SK-N-SH treated with all-trans-retinoic acid at 6 μM for 48 hours (cell line): ENCODE measurements at regions not wholly inside any gene's neighbourhood (a gene's known extent, or its start where the extent isn't known, plus 50 kb on each side); places are given as distances from the start of the nearest gene placed in this dataset.

Experiments
- ATAC-seq: fragments of 200-7000 bp; cut with Tn5 transposase; 3 replicates; pipeline ENCODE4 v1.9.1; 2020; ENCODE audit warnings: mild to moderate bottlenecking, moderate library complexity
- ARNTL ChIP-seq: fragments of 450-650 bp; formaldehyde crosslinking; IDR thresholded peaks from 2 replicates; pipeline ENCODE4 v1.5.0; 2020; ENCODE audit warnings: low read depth, mild to moderate bottlenecking, moderate library complexity, borderline replicate concordance
- BACH2 ChIP-seq: fragments of 250-450 bp; sonication (Bioruptor Pico); IDR thresholded peaks from 2 replicates; pipeline ENCODE4 v1.9.0; 2021; ENCODE audit warnings: mild to moderate bottlenecking, borderline replicate concordance
- CSDC2 ChIP-seq: fragments of 250-450 bp; sonication (Bioruptor Pico); IDR thresholded peaks from 2 replicates; pipeline ENCODE4 v1.5.0; 2020; ENCODE audit warnings: mild to moderate bottlenecking, moderate library complexity
- ESRRG ChIP-seq: fragments of 250-450 bp; sonication (Bioruptor Pico); IDR thresholded peaks from 2 replicates; pipeline ENCODE4 v1.6.1; 2021; ENCODE audit warnings: mild to moderate bottlenecking
- OSR1 ChIP-seq: fragments of 250-450 bp; sonication (Bioruptor Pico); IDR thresholded peaks from 2 replicates; pipeline ENCODE4 v1.8.0; 2022; ENCODE audit warnings: moderate library complexity, mild to moderate bottlenecking, inconsistent platforms
- PPARA ChIP-seq: fragments of 250-450 bp; sonication (Bioruptor Pico); IDR thresholded peaks from 2 replicates; pipeline ENCODE4 v1.5.0; 2020; ENCODE audit warnings: mild to moderate bottlenecking, borderline replicate concordance
- TCF4 ChIP-seq: fragments of 250-450 bp; sonication (Bioruptor Pico); IDR thresholded peaks from 2 replicates; pipeline ENCODE4 v1.8.0; 2021; ENCODE audit warnings: mild to moderate bottlenecking, moderate library complexity, borderline replicate concordance
- TOX ChIP-seq: fragments of 250-450 bp; sonication (Bioruptor Pico); IDR thresholded peaks from 2 replicates; pipeline ENCODE4 v1.8.0; 2021; ENCODE audit warnings: mild to moderate bottlenecking, moderate library complexity, borderline replicate concordance
- ZC3H10 ChIP-seq: fragments of 250-450 bp; sonication (Bioruptor Pico); IDR thresholded peaks from 2 replicates; pipeline ENCODE4 v1.5.1; 2021; ENCODE audit warnings: mild to moderate bottlenecking, moderate library complexity
- ZFP3 ChIP-seq: fragments of 250-450 bp; sonication (Bioruptor Pico); IDR thresholded peaks from 2 replicates; pipeline ENCODE4 v1.5.0; 2020; ENCODE audit warnings: mild to moderate bottlenecking, moderate library complexity
- ZFP30 ChIP-seq: fragments of 450-650 bp; formaldehyde crosslinking; IDR thresholded peaks from 2 replicates; pipeline ENCODE4 v1.5.0; 2022; ENCODE audit warnings: mild to moderate bottlenecking, moderate library complexity
- ZNF565 ChIP-seq: fragments of 450-650 bp; formaldehyde crosslinking; conservative IDR thresholded peaks from 2 replicates; pipeline ENCODE4 v1.5.0; 2020; ENCODE audit warnings: low read depth, mild to moderate bottlenecking, moderate library complexity
- ZNF70 ChIP-seq: fragments of 450-650 bp; formaldehyde crosslinking; IDR thresholded peaks from 2 replicates; pipeline ENCODE4 v1.5.0; 2020; ENCODE audit warnings: mild to moderate bottlenecking, moderate library complexity
- ZNF8 ChIP-seq: fragments of 450-650 bp; formaldehyde crosslinking; IDR thresholded peaks from 2 replicates; pipeline ENCODE4 v1.5.0; 2020; ENCODE audit warnings: mild to moderate bottlenecking, moderate library complexity
- TF ChIP-seq, protein P1 (sequence below): fragments of 250-450 bp; sonication (Bioruptor Pico); IDR thresholded peaks from 2 replicates; pipeline ENCODE4 v1.5.0; 2020; ENCODE audit warnings: mild to moderate bottlenecking, moderate library complexity
- TF ChIP-seq, protein P2 (sequence below): fragments of 250-450 bp; sonication (Bioruptor Pico); IDR thresholded peaks from 2 replicates; pipeline ENCODE4 v1.5.1; 2021; ENCODE audit warnings: mild to moderate bottlenecking, moderate library complexity
- TF ChIP-seq, protein P3 (sequence below): fragments of 250-450 bp; sonication (Bioruptor Pico); IDR thresholded peaks from 2 replicates; pipeline ENCODE4 v1.5.1; 2020; ENCODE audit warnings: low read depth, mild to moderate bottlenecking, moderate library complexity

DNA sequence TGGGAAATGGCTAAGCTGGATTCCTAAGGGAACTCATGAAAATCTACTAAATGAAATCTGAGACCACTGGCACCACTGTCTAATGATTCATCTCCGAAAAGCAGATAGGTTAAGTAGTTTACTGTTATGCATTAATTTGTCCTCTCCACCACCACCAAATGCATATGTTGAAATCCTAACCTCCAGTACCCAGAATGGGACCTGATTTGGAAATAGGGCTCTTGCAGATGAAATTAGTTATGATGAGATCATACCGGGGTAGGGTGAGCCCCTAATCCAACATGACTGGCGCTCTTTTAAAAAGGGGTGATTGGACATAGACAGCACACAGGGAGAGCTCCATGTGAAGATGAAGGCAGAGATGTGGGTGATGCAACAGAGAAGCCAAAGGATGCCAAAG, 124.9 kb upstream of the GUCY1A1 start:
- ATAC-seq = no peak
- TF ChIP-seq ESRRG (CRISPR knock-in tag) (no peak), OSR1 (CRISPR knock-in tag) (no peak), CSDC2 (CRISPR knock-in tag) (no peak), TOX (no peak), ZNF565 (CRISPR knock-in tag) (no peak)
- TF ChIP-seq, protein P1, sequence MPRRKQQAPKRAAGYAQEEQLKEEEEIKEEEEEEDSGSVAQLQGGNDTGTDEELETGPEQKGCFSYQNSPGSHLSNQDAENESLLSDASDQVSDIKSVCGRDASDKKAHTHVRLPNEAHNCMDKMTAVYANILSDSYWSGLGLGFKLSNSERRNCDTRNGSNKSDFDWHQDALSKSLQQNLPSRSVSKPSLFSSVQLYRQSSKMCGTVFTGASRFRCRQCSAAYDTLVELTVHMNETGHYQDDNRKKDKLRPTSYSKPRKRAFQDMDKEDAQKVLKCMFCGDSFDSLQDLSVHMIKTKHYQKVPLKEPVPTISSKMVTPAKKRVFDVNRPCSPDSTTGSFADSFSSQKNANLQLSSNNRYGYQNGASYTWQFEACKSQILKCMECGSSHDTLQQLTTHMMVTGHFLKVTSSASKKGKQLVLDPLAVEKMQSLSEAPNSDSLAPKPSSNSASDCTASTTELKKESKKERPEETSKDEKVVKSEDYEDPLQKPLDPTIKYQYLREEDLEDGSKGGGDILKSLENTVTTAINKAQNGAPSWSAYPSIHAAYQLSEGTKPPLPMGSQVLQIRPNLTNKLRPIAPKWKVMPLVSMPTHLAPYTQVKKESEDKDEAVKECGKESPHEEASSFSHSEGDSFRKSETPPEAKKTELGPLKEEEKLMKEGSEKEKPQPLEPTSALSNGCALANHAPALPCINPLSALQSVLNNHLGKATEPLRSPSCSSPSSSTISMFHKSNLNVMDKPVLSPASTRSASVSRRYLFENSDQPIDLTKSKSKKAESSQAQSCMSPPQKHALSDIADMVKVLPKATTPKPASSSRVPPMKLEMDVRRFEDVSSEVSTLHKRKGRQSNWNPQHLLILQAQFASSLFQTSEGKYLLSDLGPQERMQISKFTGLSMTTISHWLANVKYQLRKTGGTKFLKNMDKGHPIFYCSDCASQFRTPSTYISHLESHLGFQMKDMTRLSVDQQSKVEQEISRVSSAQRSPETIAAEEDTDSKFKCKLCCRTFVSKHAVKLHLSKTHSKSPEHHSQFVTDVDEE (CRISPR knock-in tag) = no peak
- TF ChIP-seq, protein P2, sequence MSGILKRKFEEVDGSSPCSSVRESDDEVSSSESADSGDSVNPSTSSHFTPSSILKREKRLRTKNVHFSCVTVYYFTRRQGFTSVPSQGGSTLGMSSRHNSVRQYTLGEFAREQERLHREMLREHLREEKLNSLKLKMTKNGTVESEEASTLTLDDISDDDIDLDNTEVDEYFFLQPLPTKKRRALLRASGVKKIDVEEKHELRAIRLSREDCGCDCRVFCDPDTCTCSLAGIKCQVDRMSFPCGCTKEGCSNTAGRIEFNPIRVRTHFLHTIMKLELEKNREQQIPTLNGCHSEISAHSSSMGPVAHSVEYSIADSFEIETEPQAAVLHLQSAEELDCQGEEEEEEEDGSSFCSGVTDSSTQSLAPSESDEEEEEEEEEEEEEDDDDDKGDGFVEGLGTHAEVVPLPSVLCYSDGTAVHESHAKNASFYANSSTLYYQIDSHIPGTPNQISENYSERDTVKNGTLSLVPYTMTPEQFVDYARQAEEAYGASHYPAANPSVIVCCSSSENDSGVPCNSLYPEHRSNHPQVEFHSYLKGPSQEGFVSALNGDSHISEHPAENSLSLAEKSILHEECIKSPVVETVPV (CRISPR knock-in tag) = no peak

DNA sequence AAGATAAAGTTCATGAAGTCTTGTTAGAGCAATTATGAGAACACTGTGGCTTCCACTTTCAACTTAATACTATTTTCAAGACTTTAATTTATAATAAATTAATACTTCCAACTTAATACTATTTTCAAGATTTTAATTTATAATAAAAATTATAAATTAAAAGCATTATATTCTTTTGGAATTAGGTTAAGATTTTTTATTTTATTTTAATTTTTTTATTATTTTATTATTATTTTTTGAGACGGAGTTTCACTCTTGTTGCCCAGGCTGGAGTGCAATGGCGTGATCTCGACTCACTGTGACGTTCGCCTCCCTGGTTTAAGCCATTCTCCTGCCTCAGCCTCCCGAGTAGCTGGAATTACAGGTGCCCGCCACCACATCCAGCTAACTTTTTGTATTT, 126.0 kb upstream of the GUCY1A1 start:
- ATAC-seq = no peak
- TF ChIP-seq ZNF565 (CRISPR knock-in tag) (no peak), TCF4 (CRISPR knock-in tag) (no peak), PPARA (CRISPR knock-in tag) (no peak), OSR1 (CRISPR knock-in tag) (no peak), ZNF70 (CRISPR knock-in tag) (no peak), CSDC2 (CRISPR knock-in tag) (no peak), ESRRG (CRISPR knock-in tag) (no peak)
- TF ChIP-seq, protein P2 (CRISPR knock-in tag) = no peak

DNA sequence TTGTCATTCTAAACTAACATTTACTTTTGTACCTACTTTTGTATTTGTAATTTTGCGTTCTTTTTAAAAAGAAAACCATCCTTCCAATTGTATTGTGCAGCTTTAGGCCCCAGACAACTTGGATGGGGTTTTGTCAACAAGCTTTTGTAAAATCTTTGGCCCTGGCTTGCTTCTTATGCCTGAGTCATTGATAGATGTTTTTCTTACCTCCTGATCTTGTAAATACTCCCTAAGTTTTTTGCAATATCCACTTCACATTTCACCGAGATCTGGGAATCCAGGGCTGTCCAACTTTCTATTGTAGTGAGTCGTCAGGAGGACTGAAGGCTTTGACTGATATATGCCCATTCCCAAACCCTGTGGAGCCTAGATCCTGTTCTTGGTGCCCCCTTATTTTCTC, 126.9 kb upstream of the GUCY1A1 start:
- no peak for TF ChIP-seq OSR1 (CRISPR knock-in tag)
- no peak for TF ChIP-seq ZC3H10 (CRISPR knock-in tag)
- TF ChIP-seq ESRRG (CRISPR knock-in tag) = no peak
- no peak for TF ChIP-seq ZNF8
- TF ChIP-seq ZFP30 (CRISPR knock-in tag) = no peak
- no peak for TF ChIP-seq BACH2 (CRISPR knock-in tag)
- TF ChIP-seq, protein P3, sequence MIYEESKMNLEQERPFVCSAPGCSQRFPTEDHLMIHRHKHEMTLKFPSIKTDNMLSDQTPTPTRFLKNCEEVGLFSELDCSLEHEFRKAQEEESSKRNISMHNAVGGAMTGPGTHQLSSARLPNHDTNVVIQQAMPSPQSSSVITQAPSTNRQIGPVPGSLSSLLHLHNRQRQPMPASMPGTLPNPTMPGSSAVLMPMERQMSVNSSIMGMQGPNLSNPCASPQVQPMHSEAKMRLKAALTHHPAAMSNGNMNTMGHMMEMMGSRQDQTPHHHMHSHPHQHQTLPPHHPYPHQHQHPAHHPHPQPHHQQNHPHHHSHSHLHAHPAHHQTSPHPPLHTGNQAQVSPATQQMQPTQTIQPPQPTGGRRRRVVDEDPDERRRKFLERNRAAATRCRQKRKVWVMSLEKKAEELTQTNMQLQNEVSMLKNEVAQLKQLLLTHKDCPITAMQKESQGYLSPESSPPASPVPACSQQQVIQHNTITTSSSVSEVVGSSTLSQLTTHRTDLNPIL = no peak
- ATAC-seq = no peak

DNA sequence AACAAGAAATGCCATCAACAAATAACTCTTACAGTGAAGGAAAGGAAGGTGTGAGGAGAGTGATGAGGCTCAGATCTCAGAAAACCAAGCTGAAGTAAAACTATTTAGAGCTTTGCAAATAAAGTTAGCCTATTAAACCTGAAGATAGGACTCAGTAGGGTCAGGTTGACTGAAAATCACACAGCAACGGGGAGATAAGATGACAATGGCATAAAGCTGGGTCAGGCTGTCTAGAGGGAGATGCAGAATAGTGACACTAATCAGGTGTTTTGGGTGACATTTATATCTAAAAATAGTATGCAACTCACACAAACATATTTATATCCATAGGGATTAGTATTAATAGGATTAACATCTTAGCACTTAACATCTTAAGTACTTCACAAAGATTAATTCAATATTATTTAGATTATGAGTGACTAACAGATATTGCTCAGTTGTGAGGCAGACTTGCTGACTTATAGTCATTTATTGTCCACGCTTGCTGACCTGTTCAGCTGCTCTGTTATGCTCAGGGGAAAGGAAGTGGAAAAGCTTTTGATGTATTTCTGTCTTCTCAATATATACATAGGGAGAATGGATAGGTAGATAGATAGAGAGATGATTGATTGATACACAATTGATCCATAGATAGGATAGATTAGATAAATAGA, 130.7 kb upstream of the GUCY1A1 start:
- TF ChIP-seq, protein P1 (CRISPR knock-in tag) = no peak
- TF ChIP-seq ZFP3 (no peak), ARNTL (CRISPR knock-in tag) (no peak)
- ATAC-seq = no peak
